HCT116 (cell line): ENCODE measurements at regions not wholly inside any gene's neighbourhood (a gene's known extent, or its start where the extent isn't known, plus 50 kb on each side); places are given as distances from the start of the nearest gene placed in this dataset.
"Not testable (repeated sequence)": the region's sequence is repeated elsewhere in the genome, so short reads cannot be mapped to it uniquely, and the experiment has no call there.

Experiments used
- ATAC-seq: fragments of 200-7000 bp; cut with Tn5 transposase; 2 replicates; pipeline ENCODE4 v1.9.1; 2020; ENCODE audit warnings: mild to moderate bottlenecking, moderate library complexity
- BruUV-seq: library from RNA; stranded (reverse); fragments of 400-500 nt; replicated peaks from 2 replicates; lab custom pipeline; 2021; lab: Mats Ljungman, UMichigan
- CTCF ChIA-PET: fragments of 300-600 bp; sonication (Branson Sonifier 250); formaldehyde crosslinking; loops from one replicate; lab custom pipeline; 2021; ENCODE audit warnings: antibody characterized with exemption; lab: Charles Lee
- POLR2A ChIA-PET: fragments of 300-600, 350-600 bp; sonication (Branson Sonifier 250); formaldehyde crosslinking; loops from one replicate; lab custom pipeline; 2021; ENCODE audit warnings: antibody characterized with exemption; lab: Charles Lee
- RAD21 ChIA-PET, 2 experiments: fragments of 300-600 bp; sonication (Branson Sonifier 250); formaldehyde crosslinking; loops; one replicate each; lab custom pipeline; 2023; ENCODE audit warnings: low total read pairs in 2 of 2; ENCODE audit not compliant: uncharacterized antibody in 2 of 2, unreplicated experiment in 2 of 2, low non-redundant PET in 1 of 2; lab: Charles Lee
- DNase-seq: peaks from one replicate; pipeline ENCODE4 v3.0.0-alpha.2; 2010; ENCODE audit warnings: low read depth, low spot score
- H2AFZ ChIP-seq: fragments of 200-600 bp; shearing (Covaris generic), sonication (generic); 2 replicates; pipeline ENCODE4 v1.6.1; 2017; ENCODE audit warnings: low read depth, mixed run types, mixed read lengths, antibody characterized with exemption, low read length; ENCODE audit not compliant: poor library complexity, severe bottlenecking
- H3K27ac ChIP-seq: 2 replicates; pipeline ENCODE4 v1.5.1; 2012; ENCODE audit warnings: low read depth, low read length
- H3K27me3 ChIP-seq: fragments of 200-600 bp; sonication (generic); 2 replicates; pipeline ENCODE4 v1.6.1; 2016; ENCODE audit warnings: mixed run types, low read length, mixed read lengths; ENCODE audit not compliant: insufficient read depth
- H3K36me3 ChIP-seq, 2 experiments: fragments of 200-500 bp in 1 of 2; fragments of 200-600 bp in 1 of 2; sonication (Bioruptor generic) in 1 of 2; sonication (generic) in 1 of 2; 2 replicates each; pipeline versions ENCODE4 v1.5.1 to v1.6.1; 2014 to 2016; ENCODE audit warnings: low read length in 2 of 2, inconsistent platforms in 1 of 2, mixed read lengths in 1 of 2, mixed run types in 1 of 2; ENCODE audit not compliant: insufficient read depth in 2 of 2, control insufficient read depth in 1 of 2
- H3K4me1 ChIP-seq, 2 experiments: fragments of 200-600 bp in 1 of 2; sonication (generic) in 1 of 2; 2 replicates each; pipeline versions ENCODE4 v1.5.1 to v1.6.1; 2012 to 2017; ENCODE audit warnings: low read length in 2 of 2, inconsistent platforms in 1 of 2, mild to moderate bottlenecking in 1 of 2, mixed read lengths in 1 of 2, mixed run types in 1 of 2, moderate library complexity in 1 of 2; ENCODE audit not compliant: insufficient read depth in 2 of 2, control insufficient read depth in 1 of 2
- H3K4me2 ChIP-seq: fragments of 200-600 bp; sonication (generic); 2 replicates; pipeline ENCODE4 v1.6.1; 2017; ENCODE audit warnings: mixed run types, low read length, mixed read lengths
- H3K4me3 ChIP-seq, 2 experiments: fragments of 200-600 bp in 1 of 2; sonication (generic) in 1 of 2; replicated peaks in 1 of 2; 2 replicates each; pipeline ENCODE4 v1.5.1; 2011 to 2016; ENCODE audit warnings: low read length in 2 of 2, control low read depth in 1 of 2, low read depth in 1 of 2, mild to moderate bottlenecking in 1 of 2, mixed read lengths in 1 of 2, mixed run types in 1 of 2
- H3K79me2 ChIP-seq: fragments of 200-600 bp; sonication (generic); 2 replicates; pipeline ENCODE4 v1.6.1; 2017; ENCODE audit warnings: mild to moderate bottlenecking, mixed run types, low read length, moderate library complexity, mixed read lengths; ENCODE audit not compliant: insufficient read depth
- H3K9ac ChIP-seq: fragments of 200-600 bp; sonication (generic); 2 replicates; pipeline ENCODE4 v1.6.1; 2016; ENCODE audit warnings: low read length, mixed read lengths
- H3K9me2 ChIP-seq: fragments of 200-600 bp; sonication (generic), shearing (Covaris generic); 2 replicates; pipeline ENCODE4 v1.6.1; 2017; ENCODE audit warnings: mixed run types, mild to moderate bottlenecking, moderate library complexity; ENCODE audit not compliant: insufficient read depth
- H3K9me3 ChIP-seq, 2 experiments: fragments of 200-500 bp in 1 of 2; fragments of 200-600 bp in 1 of 2; sonication (Bioruptor generic) in 1 of 2; sonication (generic) in 1 of 2; 2 replicates each; pipeline ENCODE4 v1.6.1; 2014 to 2017; ENCODE audit warnings: low read length in 2 of 2, mixed read lengths in 2 of 2, inconsistent platforms in 1 of 2, low read depth in 1 of 2, mild to moderate bottlenecking in 1 of 2, mixed run types in 1 of 2, moderate library complexity in 1 of 2; ENCODE audit not compliant: control insufficient read depth in 1 of 2, insufficient read depth in 1 of 2
- H4K20me1 ChIP-seq: fragments of 200-600 bp; sonication (generic), shearing (Covaris generic); 2 replicates; pipeline ENCODE4 v1.6.1; 2017; ENCODE audit warnings: mixed run types, mild to moderate bottlenecking, moderate library complexity; ENCODE audit not compliant: insufficient read depth
- CBX3 ChIP-seq: IDR thresholded peaks from 2 replicates; pipeline ENCODE4 v1.6.1; 2012; ENCODE audit warnings: low read depth
- CEBPB ChIP-seq: IDR thresholded peaks from 2 replicates; pipeline ENCODE4 v1.6.1; 2012; ENCODE audit warnings: low read depth
- EGR1 ChIP-seq: IDR thresholded peaks from 2 replicates; pipeline ENCODE4 v1.6.1; 2012; ENCODE audit warnings: low read depth
- EZH2 ChIP-seq: fragments of 200-600 bp; sonication (generic); IDR thresholded peaks from 2 replicates; pipeline ENCODE4 v1.6.1; 2017; ENCODE audit warnings: antibody characterized with exemption, mixed run types
- EZH2phosphoT487 ChIP-seq: fragments of 200-600 bp; IDR thresholded peaks from 2 replicates; pipeline ENCODE4 v1.6.1; 2018; ENCODE audit warnings: antibody characterized with exemption, borderline replicate concordance
- FOSL1 ChIP-seq: IDR thresholded peaks from 2 replicates; pipeline ENCODE4 v1.6.1; 2012; ENCODE audit warnings: low read depth
- JUND ChIP-seq: IDR thresholded peaks from 2 replicates; pipeline ENCODE4 v1.6.1; 2012
- POLR2AphosphoS5 ChIP-seq: IDR thresholded peaks from 2 replicates; pipeline ENCODE4 v1.6.1; 2011; ENCODE audit warnings: mild to moderate bottlenecking, low read depth, low read length, moderate library complexity
- SIN3A ChIP-seq: IDR thresholded peaks from 2 replicates; pipeline ENCODE4 v1.6.1; 2012; ENCODE audit warnings: low read depth
- SP1 ChIP-seq: IDR thresholded peaks from 2 replicates; pipeline ENCODE4 v1.6.1; 2012; ENCODE audit warnings: low read depth
- SRF ChIP-seq: IDR thresholded peaks from 2 replicates; pipeline ENCODE4 v1.6.1; 2012; ENCODE audit warnings: low read depth
- TCF7L2 ChIP-seq: IDR thresholded peaks from 2 replicates; pipeline ENCODE4 v1.7.0; 2011; ENCODE audit warnings: borderline replicate concordance, inconsistent platforms; ENCODE audit not compliant: insufficient read depth, insufficient read length; ENCODE audit errors: extremely low read depth
- YY1 ChIP-seq: IDR thresholded peaks from 2 replicates; pipeline ENCODE4 v1.6.1; 2011; ENCODE audit warnings: low read length, low read depth, moderate library complexity, mild to moderate bottlenecking; ENCODE audit not compliant: insufficient replicate concordance; ENCODE audit errors: extremely low read depth
- ZNF274 ChIP-seq: fragments of 200-500 bp; sonication (Bioruptor generic); IDR thresholded peaks from 2 replicates; pipeline ENCODE4 v1.6.1; 2014; ENCODE audit warnings: mild to moderate bottlenecking, low read depth, low read length, inconsistent platforms
- intact Hi-C: fragments of 100-400 bp; cut with micrococcal nuclease; formaldehyde crosslinking; loops from 2 replicates; pipeline ENCODE4 v1.10.0; 2022
- TF ChIP-seq, protein P1 (sequence below): IDR thresholded peaks from 2 replicates; pipeline ENCODE4 v1.6.1; 2012
- TF ChIP-seq, protein P2 (sequence below): IDR thresholded peaks from 2 replicates; pipeline ENCODE4 v1.6.1; 2012

DNA sequence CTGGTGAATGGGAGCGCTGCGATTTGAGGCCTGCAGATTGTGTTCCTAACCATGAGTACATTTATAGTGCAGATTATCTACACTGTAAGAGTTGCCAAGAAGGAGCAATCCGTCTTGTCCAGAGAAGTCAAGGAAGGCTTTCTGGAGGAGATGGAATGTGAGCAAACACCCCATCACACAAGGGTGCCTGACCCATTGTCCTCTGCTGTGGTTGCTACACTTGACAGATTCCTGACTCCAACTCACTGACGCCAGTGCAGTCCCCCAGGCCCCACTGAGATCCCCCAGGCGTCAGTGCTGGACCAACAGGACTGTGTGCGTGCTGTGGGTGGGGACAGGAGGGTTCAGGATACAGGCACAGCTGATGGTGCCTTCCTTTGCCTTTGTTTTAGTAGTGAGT is 135.9 kb upstream of the TPM1 start:
- intact Hi-C loops = no loop called here
- ATAC-seq (no peak), DNase-seq (no peak)
- ChIA-PET POLR2A (no interaction called here), RAD21 (no interaction called here), CTCF (no interaction called here)
- Histone ChIP-seq H3K9ac (no peak overlapping the region), H3K27ac (no peak overlapping the region), H3K4me1 (peaks cover 0 to 4% of the 10 kb centered on the region in 2 experiments; a peak in 1 of 4 replicates), H3K4me3 (no peak overlapping the region), H3K36me3 (no peaks in the 10 kb centered on the region), H2AFZ (no peak overlapping the region), H3K27me3 (no peaks in the 10 kb centered on the region), H3K9me3 (no peaks in the 10 kb centered on the region), H4K20me1 (no peaks in the 10 kb centered on the region), H3K9me2 (no peaks in the 10 kb centered on the region), H3K79me2 (no peaks in the 10 kb centered on the region), H3K4me2 (no peak overlapping the region)
- no TSS peak for BruUV-seq
- TF ChIP-seq TCF7L2 (no peak), FOSL1 (no peak), EGR1 (no peak), POLR2AphosphoS5 (no peak), SP1 (no peak), ZNF274 (no peak), EZH2 (no peak), CEBPB (no peak), SIN3A (no peak), YY1 (no peak), JUND (no peak), SRF (no peak)
- TF ChIP-seq, protein P1, sequence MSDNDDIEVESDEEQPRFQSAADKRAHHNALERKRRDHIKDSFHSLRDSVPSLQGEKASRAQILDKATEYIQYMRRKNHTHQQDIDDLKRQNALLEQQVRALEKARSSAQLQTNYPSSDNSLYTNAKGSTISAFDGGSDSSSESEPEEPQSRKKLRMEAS = no peak

DNA sequence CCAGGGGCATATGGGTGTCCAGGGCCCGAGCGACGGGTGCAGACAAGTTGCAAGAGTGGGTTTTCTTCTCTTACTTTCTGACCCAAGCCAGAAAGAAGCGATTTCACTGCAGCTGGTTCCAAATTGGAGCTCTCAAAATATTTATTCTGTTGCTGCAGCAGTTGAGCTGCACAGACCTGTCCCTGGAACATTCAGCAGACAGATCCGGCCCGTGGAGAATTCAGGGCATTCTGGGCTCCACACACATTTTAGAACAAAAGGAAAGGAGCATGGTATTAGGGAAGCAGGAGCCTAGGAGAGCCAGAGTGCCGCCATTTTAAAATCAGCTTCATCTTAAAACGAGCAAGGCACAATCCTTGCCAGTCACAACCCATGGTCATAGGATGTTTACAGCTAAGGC is 135.3 kb upstream of the TPM1 start:
- TF ChIP-seq YY1 (no peak), EGR1 (no peak), CBX3 (no peak), EZH2phosphoT487 (no peak)
- TF ChIP-seq, protein P1 = no peak
- TF ChIP-seq, protein P2, sequence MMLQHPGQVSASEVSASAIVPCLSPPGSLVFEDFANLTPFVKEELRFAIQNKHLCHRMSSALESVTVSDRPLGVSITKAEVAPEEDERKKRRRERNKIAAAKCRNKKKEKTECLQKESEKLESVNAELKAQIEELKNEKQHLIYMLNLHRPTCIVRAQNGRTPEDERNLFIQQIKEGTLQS = no peak
- no peak overlapping the region for H3K4me3 ChIP-seq
- POLR2A ChIA-PET = no interaction called here

DNA sequence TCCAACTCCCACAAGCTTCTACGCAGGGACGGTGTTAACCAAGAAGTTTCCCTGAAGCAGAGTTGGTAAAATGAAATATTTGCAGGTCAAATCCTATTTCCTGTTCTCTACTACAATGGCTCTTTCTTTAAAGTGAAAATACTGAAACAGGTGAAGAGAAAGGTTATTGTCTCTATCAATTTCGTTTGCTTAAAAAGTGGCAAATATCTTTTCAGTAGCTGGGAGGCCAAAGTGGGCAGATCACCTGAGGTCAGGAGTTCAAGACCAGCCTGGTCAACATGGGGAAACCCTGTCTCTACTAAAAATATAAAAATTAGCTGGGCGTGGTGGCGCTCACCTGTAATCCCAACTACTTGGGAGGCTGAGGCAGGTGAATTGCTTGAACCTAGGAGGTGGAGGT is 134.2 kb upstream of the TPM1 start:
- H3K79me2 ChIP-seq, H2AFZ ChIP-seq, H3K9me2 ChIP-seq, H3K4me2 ChIP-seq, DNase-seq, H3K9me3 ChIP-seq, CTCF ChIA-PET, H4K20me1 ChIP-seq, RAD21 ChIA-PET, H3K27me3 ChIP-seq, BruUV-seq, intact Hi-C loops, H3K4me3 ChIP-seq, H3K4me1 ChIP-seq, POLR2A ChIA-PET, H3K27ac ChIP-seq, H3K9ac ChIP-seq, ATAC-seq, H3K36me3 ChIP-seq: not testable (repeated sequence)

More for the DNA sequence above, 135.3 kb upstream of the TPM1 start:
- Histone ChIP-seq H3K79me2 (no peaks in the 10 kb centered on the region), H3K36me3 (no peaks in the 10 kb centered on the region), H3K9ac (no peak overlapping the region), H3K27me3 (no peaks in the 10 kb centered on the region), H3K9me2 (no peaks in the 10 kb centered on the region), H3K27ac (no peak overlapping the region), H3K4me1 (peaks cover 0 to 4% of the 10 kb centered on the region in 2 experiments; a peak in 1 of 4 replicates), H3K4me2 (no peak overlapping the region), H3K9me3 (no peaks in the 10 kb centered on the region), H4K20me1 (no peaks in the 10 kb centered on the region), H2AFZ (no peak overlapping the region)
- BruUV-seq = no TSS peak
- RAD21 ChIA-PET = no interaction called here
- CTCF ChIA-PET = no interaction called here
- no peak for DNase-seq
- no peak for ATAC-seq
- intact Hi-C loops = no loop called here
